ENCODE measurements at regions not wholly inside any gene's neighbourhood (a gene's known extent, or its start where the extent isn't known, plus 50 kb on each side); places are given as distances from the start of the nearest gene placed in this dataset.

GRCh38 chr1:37108596-37109188 is 74.4 kb upstream of the GRIK3 start:
- TF ChIP-seq CTCF (IDR thresholded peaks at IDR 0.05; ENCODE audit: low read depth, low read length), result no peak
- no peaks in the 10 kb centered on the region for H3K9me3 ChIP-seq
- no peaks in the 10 kb centered on the region for H3K4me1 ChIP-seq
- H3K27me3 ChIP-seq, result no peaks in the 10 kb centered on the region
- no peak for DNase-seq
- no peaks in the 10 kb centered on the region for H3K36me3 ChIP-seq
- no peak overlapping the region for H3K4me3 ChIP-seq (ENCODE audit: low read depth, low read length)

- Histone ChIP-seq H3K36me3 (no peaks in the 10 kb centered on the region), H3K4me1 (no peaks in the 10 kb centered on the region), H3K9me3 (no peaks in the 10 kb centered on the region), H3K4me3 (ENCODE audit: low read depth, low read length) (no peak overlapping the region), H3K27me3 (no peaks in the 10 kb centered on the region)
- no peak for TF ChIP-seq CTCF (IDR thresholded peaks at IDR 0.05; ENCODE audit: low read depth, low read length)
- no peak for DNase-seq
Measured at GRCh38 chr1:37112430-37112829, 78.1 kb upstream of the GRIK3 start.

GRCh38 chr1:37113285-37113997 is 79.1 kb upstream of the GRIK3 start:
- no peaks in the 10 kb centered on the region for H3K9me3 ChIP-seq
- no peak overlapping the region for H3K4me3 ChIP-seq (ENCODE audit: low read depth, low read length)
- DNase-seq, result no peak
- H3K27me3 ChIP-seq, result no peaks in the 10 kb centered on the region
- no peaks in the 10 kb centered on the region for H3K36me3 ChIP-seq
- H3K4me1 ChIP-seq, result no peaks in the 10 kb centered on the region
- no peak for TF ChIP-seq CTCF (IDR thresholded peaks at IDR 0.05; ENCODE audit: low read depth, low read length)

- no peak overlapping the region for H3K4me3 ChIP-seq (ENCODE audit: low read depth, low read length)
- H3K9me3 ChIP-seq, result no peaks in the 10 kb centered on the region
- no peaks in the 10 kb centered on the region for H3K36me3 ChIP-seq
- H3K27me3 ChIP-seq, result no peaks in the 10 kb centered on the region
- TF ChIP-seq CTCF (IDR thresholded peaks at IDR 0.05; ENCODE audit: low read depth, low read length), result no peak
- H3K4me1 ChIP-seq, result peaks cover 8% of the 10 kb centered on the region
- DNase-seq, result no peak
Measured at GRCh38 chr1:37118790-37119189, 84.5 kb upstream of the GRIK3 start.

GRCh38 chr1:37120279-37120678 is 86.0 kb upstream of the GRIK3 start:
- no peak for TF ChIP-seq CTCF (IDR thresholded peaks at IDR 0.05; ENCODE audit: low read depth, low read length)
- H3K27me3 ChIP-seq, result no peaks in the 10 kb centered on the region
- no peak for DNase-seq
- no peak overlapping the region for H3K4me3 ChIP-seq (ENCODE audit: low read depth, low read length)
- no peaks in the 10 kb centered on the region for H3K9me3 ChIP-seq
- H3K36me3 ChIP-seq, result no peaks in the 10 kb centered on the region
- H3K4me1 ChIP-seq, result peaks cover 16% of the 10 kb centered on the region
